NCI-H748 (cell line): ENCODE measurements at regions not wholly inside any gene's neighbourhood (a gene's known extent, or its start where the extent isn't known, plus 50 kb on each side); places are given as distances from the start of the nearest gene placed in this dataset.

Experiments
- DNase-seq: peaks from one replicate; lab custom pipeline; 2025; ENCODE audit not compliant: unreplicated experiment; lab: John Stamatoyannopoulos, UW

- no peak for DNase-seq
These were observed 74.0 kb upstream of the BCOR start for GRCh38 chrX:40171513-40172400.

DNA sequence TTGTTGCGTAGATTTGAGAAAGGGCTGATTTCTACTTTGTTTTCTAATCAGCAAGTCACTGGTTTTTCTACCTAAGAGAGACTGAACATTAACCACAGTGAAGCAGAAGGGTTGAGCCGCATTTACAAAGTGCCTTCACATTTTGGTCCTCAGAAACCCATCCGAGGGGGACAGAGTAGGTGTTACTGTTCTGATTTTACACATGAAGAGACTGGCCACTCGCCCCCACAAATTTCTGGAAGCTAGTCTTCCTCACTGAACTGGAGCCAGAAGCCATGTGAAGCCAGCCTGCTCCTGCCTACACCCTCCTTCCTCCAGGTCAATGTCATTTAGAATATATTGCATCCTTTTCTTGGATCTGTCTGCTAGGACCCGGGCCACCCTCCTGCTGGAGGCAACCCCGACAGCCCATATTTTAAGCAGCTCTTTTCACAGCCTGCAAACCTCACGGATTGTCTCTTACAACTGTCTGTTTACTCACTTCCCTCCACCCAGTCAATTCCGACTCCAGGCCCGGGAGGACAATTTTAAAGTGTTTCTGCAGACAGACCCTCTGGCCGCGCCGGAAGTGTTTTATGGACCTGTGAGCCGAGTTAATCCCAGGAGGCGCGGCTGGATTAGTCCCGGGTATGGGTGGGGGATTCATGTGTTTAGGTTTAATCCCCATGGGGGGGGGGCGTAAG, 73.2 kb upstream of the BCOR start:
- DNase-seq, result no peak

DNA sequence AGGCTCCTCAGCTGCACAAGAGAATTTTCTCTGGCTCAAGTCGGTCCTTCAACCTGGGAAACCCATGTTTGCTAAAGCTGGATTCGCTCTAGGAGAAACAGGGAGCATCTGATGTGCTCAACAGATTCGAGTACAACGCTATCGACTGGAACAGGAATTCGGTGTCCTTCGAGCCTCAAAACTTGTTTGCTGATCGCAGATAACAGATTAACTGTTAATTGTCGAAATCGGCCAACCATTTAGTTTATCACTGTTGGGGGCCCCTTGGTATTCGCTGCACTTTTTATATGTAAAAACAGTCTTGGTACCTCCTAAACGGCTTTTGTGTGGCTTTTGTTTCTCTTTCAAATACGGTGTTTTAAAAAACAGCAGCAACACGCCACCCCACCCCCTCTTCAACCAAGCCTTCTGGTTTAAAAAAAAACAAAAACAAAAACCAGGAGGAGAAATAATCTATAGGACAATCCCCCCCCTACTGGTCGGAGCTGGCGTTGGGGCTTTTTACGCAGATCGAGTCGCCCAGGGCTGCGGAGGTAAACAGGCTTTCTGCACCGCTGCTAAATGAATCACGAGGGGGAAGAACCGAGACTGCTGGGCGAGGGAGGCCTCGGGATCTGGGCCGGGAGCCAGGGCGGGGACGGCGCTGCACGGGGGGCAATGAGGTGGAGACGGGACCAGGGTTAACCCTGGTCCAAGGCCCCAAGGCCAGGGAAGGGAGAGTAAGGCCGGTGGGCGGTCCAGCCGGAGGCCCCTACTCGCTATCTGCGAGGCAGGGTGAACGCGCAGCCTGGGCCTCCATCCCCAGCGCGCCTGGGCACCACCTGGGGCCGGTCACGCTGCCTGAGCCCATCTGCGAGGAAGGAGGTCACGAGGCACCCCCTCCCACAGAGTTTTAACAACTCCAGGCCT, 71.7 kb upstream of the BCOR start:
- peak; percentile 86 for DNase-seq

DNA sequence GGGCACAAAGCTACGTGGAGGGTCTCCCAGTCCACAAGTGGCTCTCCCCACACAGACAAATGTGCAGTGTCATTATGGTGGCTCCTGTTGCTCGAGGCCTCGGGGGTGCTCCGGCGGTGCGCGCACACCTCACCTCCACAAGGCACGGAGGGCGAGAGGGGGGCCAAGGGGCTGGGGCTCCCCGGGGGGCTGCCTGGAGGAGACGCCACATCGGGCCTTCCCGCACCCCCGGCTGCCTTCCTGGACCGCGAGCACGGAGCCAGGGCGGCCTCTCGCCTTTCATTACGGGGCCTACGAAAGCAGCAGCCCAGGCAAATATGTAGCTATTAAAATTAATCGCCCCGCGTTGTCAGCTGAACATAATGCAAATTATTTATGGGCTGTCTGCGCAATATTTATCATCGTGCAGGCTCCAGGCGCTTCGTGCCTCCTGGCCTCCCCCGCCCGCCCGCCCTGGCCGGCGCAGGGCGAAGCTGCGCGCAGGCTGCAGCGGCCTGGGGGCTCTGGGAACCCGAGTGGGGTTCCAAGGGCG, 70.8 kb upstream of the BCOR start:
- DNase-seq, result peak; percentile 60

DNA sequence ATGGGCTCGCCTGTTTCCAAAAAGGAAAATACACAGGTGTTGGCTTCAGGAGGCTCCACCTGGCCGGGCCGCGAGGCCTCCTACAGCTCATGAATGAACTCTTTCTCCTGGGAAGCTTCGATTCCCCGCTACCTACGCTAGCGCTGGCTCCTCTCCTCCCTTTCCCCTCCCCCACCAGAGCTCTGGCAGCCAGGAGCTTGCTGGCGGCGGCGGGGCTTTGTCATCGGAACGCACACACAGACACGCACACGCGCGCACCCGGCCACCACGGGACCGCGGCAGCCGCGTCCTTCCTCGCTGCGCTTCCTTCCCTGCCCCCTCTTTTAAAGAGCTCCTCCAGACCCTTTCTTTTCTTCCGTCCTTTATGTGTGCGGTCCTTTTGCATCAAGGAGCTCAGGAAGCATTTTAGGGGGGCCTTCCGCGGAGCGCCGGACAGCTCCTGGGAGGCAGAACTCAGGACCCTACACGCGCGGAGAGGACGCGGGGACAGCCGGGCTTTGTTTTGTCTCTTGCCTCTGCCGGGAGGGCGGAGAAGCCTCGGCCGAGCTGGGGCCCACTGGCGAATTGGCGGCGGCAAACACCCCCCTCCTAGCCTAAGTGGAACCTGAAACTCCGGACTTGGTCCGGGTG, 70.2 kb upstream of the BCOR start:
- DNase-seq, result peak; percentile 84

DNA sequence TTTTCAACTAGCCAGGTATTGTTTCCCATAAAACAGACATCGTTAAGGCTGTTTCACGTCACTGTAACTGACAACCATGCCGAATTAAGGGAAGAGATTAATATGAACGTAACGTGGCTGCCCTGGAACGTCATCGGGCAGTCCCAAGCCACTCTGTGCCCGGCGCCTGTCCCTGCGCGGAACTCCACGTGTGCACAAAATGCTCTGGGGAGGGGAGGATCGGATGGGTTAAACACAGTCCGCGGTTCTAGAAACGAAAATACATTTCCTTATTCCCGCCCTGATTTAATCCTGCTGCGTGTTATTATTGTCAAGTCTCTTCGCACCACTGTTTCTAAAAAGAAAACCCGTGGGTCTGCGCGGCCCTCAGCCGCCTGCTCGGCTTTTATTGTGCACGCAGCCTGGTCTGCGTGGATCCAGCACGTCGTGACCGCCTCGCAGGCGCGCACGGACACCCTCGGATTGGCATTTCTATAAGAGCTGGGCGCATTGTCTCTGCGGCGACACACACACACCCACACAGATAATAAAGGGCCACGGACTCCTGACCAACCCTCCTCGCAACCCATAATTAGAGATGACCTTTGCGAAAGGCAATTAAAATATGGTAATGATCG, 69.6 kb upstream of the BCOR start:
- no peak for DNase-seq

DNA sequence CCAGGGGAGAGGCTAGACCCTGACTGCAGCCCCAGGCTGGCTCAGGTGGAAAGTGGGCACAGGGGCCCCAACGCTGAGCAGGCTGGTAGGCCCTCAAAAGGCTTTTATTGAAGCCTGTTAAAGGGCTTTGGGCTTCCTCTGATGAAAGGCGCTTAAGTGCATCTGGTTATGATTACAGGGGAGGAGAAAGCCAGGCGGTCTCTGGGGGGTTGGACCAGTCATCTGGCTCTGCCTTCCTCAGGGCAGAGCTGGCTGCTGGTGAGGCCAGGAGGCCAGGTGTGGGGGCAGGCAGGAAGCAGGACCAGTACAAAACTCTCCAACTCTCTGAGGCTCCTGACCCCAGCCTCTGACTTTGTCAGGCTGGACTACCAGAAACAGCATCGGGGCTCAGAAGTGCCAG, 68.8 kb upstream of the BCOR start:
- DNase-seq, result peak; percentile 67

- no peak for DNase-seq
These were observed 68.1 kb upstream of the BCOR start for GRCh38 chrX:40165861-40166260.

GRCh38 chrX:40165206-40165605, 67.4 kb upstream of the BCOR start:
- DNase-seq, result no peak

- DNase-seq, result no peak
These were observed 67.0 kb upstream of the BCOR start for GRCh38 chrX:40164751-40165150.

- peak; percentile 67 for DNase-seq
These were observed 60.4 kb upstream of the BCOR start for GRCh38 chrX:40158036-40158706.

DNA sequence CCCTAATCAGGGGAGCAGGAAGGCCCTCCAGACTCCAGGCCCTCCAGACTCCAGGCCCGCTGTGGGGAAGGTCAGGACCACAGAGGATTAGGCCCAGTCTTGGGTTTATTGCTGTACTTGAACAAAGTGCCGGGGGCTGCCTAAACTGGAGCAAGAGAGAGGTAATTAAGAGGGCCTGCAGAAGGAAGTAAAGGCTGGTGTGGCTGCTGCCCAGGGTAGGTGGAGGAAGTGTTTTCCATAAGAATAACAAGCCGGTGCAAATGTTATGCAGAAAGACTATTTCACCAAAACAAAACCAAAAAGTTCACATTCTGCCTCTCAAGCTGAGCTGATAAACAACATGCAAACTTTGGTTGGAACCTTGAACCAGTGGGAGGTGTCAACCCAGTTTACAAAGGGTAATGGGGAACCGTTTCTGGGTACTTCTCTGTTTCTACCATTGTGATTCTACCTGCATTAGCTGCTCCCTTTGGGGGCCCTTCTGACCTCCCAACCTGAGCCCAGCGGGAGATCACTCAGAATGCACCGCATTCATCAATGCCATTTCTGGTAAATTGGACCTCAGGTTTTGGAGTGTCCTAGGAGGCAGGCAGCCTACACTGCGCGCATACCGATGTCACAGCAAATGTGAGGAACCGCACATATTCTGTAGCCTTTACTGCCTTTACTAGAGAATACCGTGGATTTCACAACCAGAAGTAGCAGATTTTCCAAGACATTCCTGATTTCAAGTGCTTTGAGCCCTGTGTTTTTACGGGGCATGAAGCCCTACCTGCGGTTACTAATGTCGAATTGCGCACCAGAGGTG, 59.7 kb upstream of the BCOR start:
- no peak for DNase-seq

GRCh38 chrX:40156470-40157227, 58.9 kb upstream of the BCOR start:
- no peak for DNase-seq

GRCh38 chrX:40155589-40156469, 58.1 kb upstream of the BCOR start:
- peak; percentile 61 for DNase-seq

DNA sequence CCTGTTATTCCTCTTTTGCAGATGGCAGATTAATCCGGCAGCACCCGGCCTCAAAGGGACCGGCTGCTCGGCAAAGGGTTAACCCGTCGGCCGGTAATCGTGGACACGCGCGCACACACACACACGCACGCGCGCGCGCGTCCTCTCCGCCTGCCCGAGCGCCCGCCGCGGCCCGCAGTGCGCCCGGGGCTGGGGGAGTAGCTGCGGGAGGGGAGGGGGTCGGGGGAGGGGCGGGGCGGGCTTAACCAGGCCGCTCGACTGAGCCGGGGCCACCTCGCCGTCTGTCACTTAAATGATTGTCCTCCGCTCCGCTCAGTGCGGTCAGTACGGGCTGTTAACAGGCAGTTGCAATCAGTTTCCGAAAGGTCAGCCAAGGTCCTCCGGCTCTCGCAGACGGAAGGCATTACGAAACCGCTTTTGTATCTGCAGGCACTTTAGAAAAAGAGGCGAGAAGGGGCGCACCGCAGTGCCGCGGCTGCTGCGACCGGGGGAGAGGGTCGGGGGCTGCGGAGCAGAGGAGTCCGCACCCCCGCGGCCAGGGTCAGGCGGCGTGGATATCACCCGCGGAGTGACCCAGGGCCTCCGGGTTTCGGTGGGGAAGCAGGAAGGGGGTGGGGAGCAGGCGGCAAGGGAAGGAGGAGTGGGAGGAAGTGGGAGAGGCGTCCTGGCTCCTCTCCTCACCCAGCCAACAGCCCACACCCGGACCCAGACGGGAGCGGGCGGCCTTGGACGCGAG, 57.3 kb upstream of the BCOR start:
- DNase-seq, result peak; percentile 82

GRCh38 chrX:40154250-40154852, 56.6 kb upstream of the BCOR start:
- peak; percentile 95 for DNase-seq
